HCT116 (cell line): ENCODE measurements at regions not wholly inside any gene's neighbourhood (a gene's known extent, or its start where the extent isn't known, plus 50 kb on each side); places are given as distances from the start of the nearest gene placed in this dataset.

Experiments used
- ATAC-seq: fragments of 200-7000 bp; cut with Tn5 transposase; 2 replicates; pipeline ENCODE4 v1.9.1; 2020; ENCODE audit warnings: mild to moderate bottlenecking, moderate library complexity
- BruUV-seq: library from RNA; stranded (reverse); fragments of 400-500 nt; replicated peaks from 2 replicates; lab custom pipeline; 2021; lab: Mats Ljungman, UMichigan
- CTCF ChIA-PET: fragments of 300-600 bp; sonication (Branson Sonifier 250); formaldehyde crosslinking; loops from one replicate; lab custom pipeline; 2021; ENCODE audit warnings: antibody characterized with exemption; lab: Charles Lee
- POLR2A ChIA-PET: fragments of 300-600, 350-600 bp; sonication (Branson Sonifier 250); formaldehyde crosslinking; loops from one replicate; lab custom pipeline; 2021; ENCODE audit warnings: antibody characterized with exemption; lab: Charles Lee
- RAD21 ChIA-PET, 2 experiments: fragments of 300-600 bp; sonication (Branson Sonifier 250); formaldehyde crosslinking; loops; one replicate each; lab custom pipeline; 2023; ENCODE audit warnings: low total read pairs in 2 of 2; ENCODE audit not compliant: uncharacterized antibody in 2 of 2, unreplicated experiment in 2 of 2, low non-redundant PET in 1 of 2; lab: Charles Lee
- DNase-seq: peaks from one replicate; pipeline ENCODE4 v3.0.0-alpha.2; 2010; ENCODE audit warnings: low read depth, low spot score
- H2AFZ ChIP-seq: fragments of 200-600 bp; shearing (Covaris generic), sonication (generic); 2 replicates; pipeline ENCODE4 v1.6.1; 2017; ENCODE audit warnings: low read depth, mixed run types, mixed read lengths, antibody characterized with exemption, low read length; ENCODE audit not compliant: poor library complexity, severe bottlenecking
- H3K27ac ChIP-seq: 2 replicates; pipeline ENCODE4 v1.5.1; 2012; ENCODE audit warnings: low read depth, low read length
- H3K27me3 ChIP-seq: fragments of 200-600 bp; sonication (generic); 2 replicates; pipeline ENCODE4 v1.6.1; 2016; ENCODE audit warnings: mixed run types, low read length, mixed read lengths; ENCODE audit not compliant: insufficient read depth
- H3K36me3 ChIP-seq, 2 experiments: fragments of 200-500 bp in 1 of 2; fragments of 200-600 bp in 1 of 2; sonication (Bioruptor generic) in 1 of 2; sonication (generic) in 1 of 2; 2 replicates each; pipeline versions ENCODE4 v1.5.1 to v1.6.1; 2014 to 2016; ENCODE audit warnings: low read length in 2 of 2, inconsistent platforms in 1 of 2, mixed read lengths in 1 of 2, mixed run types in 1 of 2; ENCODE audit not compliant: insufficient read depth in 2 of 2, control insufficient read depth in 1 of 2
- H3K4me1 ChIP-seq, 2 experiments: fragments of 200-600 bp in 1 of 2; sonication (generic) in 1 of 2; 2 replicates each; pipeline versions ENCODE4 v1.5.1 to v1.6.1; 2012 to 2017; ENCODE audit warnings: low read length in 2 of 2, inconsistent platforms in 1 of 2, mild to moderate bottlenecking in 1 of 2, mixed read lengths in 1 of 2, mixed run types in 1 of 2, moderate library complexity in 1 of 2; ENCODE audit not compliant: insufficient read depth in 2 of 2, control insufficient read depth in 1 of 2
- H3K4me2 ChIP-seq: fragments of 200-600 bp; sonication (generic); 2 replicates; pipeline ENCODE4 v1.6.1; 2017; ENCODE audit warnings: mixed run types, low read length, mixed read lengths
- H3K4me3 ChIP-seq, 2 experiments: fragments of 200-600 bp in 1 of 2; sonication (generic) in 1 of 2; replicated peaks in 1 of 2; 2 replicates each; pipeline ENCODE4 v1.5.1; 2011 to 2016; ENCODE audit warnings: low read length in 2 of 2, control low read depth in 1 of 2, low read depth in 1 of 2, mild to moderate bottlenecking in 1 of 2, mixed read lengths in 1 of 2, mixed run types in 1 of 2
- H3K79me2 ChIP-seq: fragments of 200-600 bp; sonication (generic); 2 replicates; pipeline ENCODE4 v1.6.1; 2017; ENCODE audit warnings: mild to moderate bottlenecking, mixed run types, low read length, moderate library complexity, mixed read lengths; ENCODE audit not compliant: insufficient read depth
- H3K9ac ChIP-seq: fragments of 200-600 bp; sonication (generic); 2 replicates; pipeline ENCODE4 v1.6.1; 2016; ENCODE audit warnings: low read length, mixed read lengths
- H3K9me2 ChIP-seq: fragments of 200-600 bp; sonication (generic), shearing (Covaris generic); 2 replicates; pipeline ENCODE4 v1.6.1; 2017; ENCODE audit warnings: mixed run types, mild to moderate bottlenecking, moderate library complexity; ENCODE audit not compliant: insufficient read depth
- H3K9me3 ChIP-seq, 2 experiments: fragments of 200-500 bp in 1 of 2; fragments of 200-600 bp in 1 of 2; sonication (Bioruptor generic) in 1 of 2; sonication (generic) in 1 of 2; 2 replicates each; pipeline ENCODE4 v1.6.1; 2014 to 2017; ENCODE audit warnings: low read length in 2 of 2, mixed read lengths in 2 of 2, inconsistent platforms in 1 of 2, low read depth in 1 of 2, mild to moderate bottlenecking in 1 of 2, mixed run types in 1 of 2, moderate library complexity in 1 of 2; ENCODE audit not compliant: control insufficient read depth in 1 of 2, insufficient read depth in 1 of 2
- H4K20me1 ChIP-seq: fragments of 200-600 bp; sonication (generic), shearing (Covaris generic); 2 replicates; pipeline ENCODE4 v1.6.1; 2017; ENCODE audit warnings: mixed run types, mild to moderate bottlenecking, moderate library complexity; ENCODE audit not compliant: insufficient read depth
- EGR1 ChIP-seq: IDR thresholded peaks from 2 replicates; pipeline ENCODE4 v1.6.1; 2012; ENCODE audit warnings: low read depth
- EZH2 ChIP-seq: fragments of 200-600 bp; sonication (generic); IDR thresholded peaks from 2 replicates; pipeline ENCODE4 v1.6.1; 2017; ENCODE audit warnings: antibody characterized with exemption, mixed run types
- MAX ChIP-seq: IDR thresholded peaks from 2 replicates; pipeline ENCODE4 v1.6.1; 2012
- SIN3A ChIP-seq: IDR thresholded peaks from 2 replicates; pipeline ENCODE4 v1.6.1; 2012; ENCODE audit warnings: low read depth
- SRF ChIP-seq: IDR thresholded peaks from 2 replicates; pipeline ENCODE4 v1.6.1; 2012; ENCODE audit warnings: low read depth
- TCF7L2 ChIP-seq: IDR thresholded peaks from 2 replicates; pipeline ENCODE4 v1.7.0; 2011; ENCODE audit warnings: borderline replicate concordance, inconsistent platforms; ENCODE audit not compliant: insufficient read depth, insufficient read length; ENCODE audit errors: extremely low read depth
- YY1 ChIP-seq: IDR thresholded peaks from 2 replicates; pipeline ENCODE4 v1.6.1; 2011; ENCODE audit warnings: low read length, low read depth, moderate library complexity, mild to moderate bottlenecking; ENCODE audit not compliant: insufficient replicate concordance; ENCODE audit errors: extremely low read depth
- ZNF274 ChIP-seq: fragments of 200-500 bp; sonication (Bioruptor generic); IDR thresholded peaks from 2 replicates; pipeline ENCODE4 v1.6.1; 2014; ENCODE audit warnings: mild to moderate bottlenecking, low read depth, low read length, inconsistent platforms
- intact Hi-C: fragments of 100-400 bp; cut with micrococcal nuclease; formaldehyde crosslinking; loops from 2 replicates; pipeline ENCODE4 v1.10.0; 2022
- TF ChIP-seq, protein P1 (sequence below): IDR thresholded peaks from 2 replicates; pipeline ENCODE4 v1.6.1; 2012
- TF ChIP-seq, protein P2 (sequence below): IDR thresholded peaks from 2 replicates; pipeline ENCODE4 v1.6.1; 2012; ENCODE audit warnings: low read depth
- TF ChIP-seq, protein P3 (sequence below), 3 experiments: fragments of 200-600 bp in 1 of 3; sonication (generic) in 1 of 3; IDR thresholded peaks in 2 of 3; conservative IDR thresholded peaks in 1 of 3; 2 replicates each; pipeline ENCODE4 v1.5.1; 2012 to 2017; ENCODE audit warnings: low read depth in 2 of 3, low read length in 2 of 3, antibody characterized with exemption in 1 of 3, borderline replicate concordance in 1 of 3, control low read depth in 1 of 3, mild to moderate bottlenecking in 1 of 3, mixed read lengths in 1 of 3, mixed run types in 1 of 3, moderate library complexity in 1 of 3; ENCODE audit not compliant: insufficient read depth in 1 of 3

- RAD21 ChIA-PET, result no interaction called here
- BruUV-seq, result no TSS peak
- Histone ChIP-seq H3K79me2 (no peaks in the 10 kb centered on the region), H3K4me3 (no peak overlapping the region), H3K9me3 (peaks cover 0 to 11% of the 10 kb centered on the region in 2 experiments; a peak in 2 of 4 replicates), H3K27ac (no peak overlapping the region), H2AFZ (no peak overlapping the region), H3K9ac (no peak overlapping the region), H3K36me3 (no peaks in the 10 kb centered on the region), H3K4me2 (no peak overlapping the region), H3K27me3 (no peaks in the 10 kb centered on the region), H4K20me1 (no peaks in the 10 kb centered on the region), H3K9me2 (no peaks in the 10 kb centered on the region), H3K4me1 (no peaks in the 10 kb centered on the region)
- ATAC-seq (no peak), DNase-seq (no peak)
- CTCF ChIA-PET, result no interaction called here
- intact Hi-C loops, result no loop called here
- TF ChIP-seq, protein P1, sequence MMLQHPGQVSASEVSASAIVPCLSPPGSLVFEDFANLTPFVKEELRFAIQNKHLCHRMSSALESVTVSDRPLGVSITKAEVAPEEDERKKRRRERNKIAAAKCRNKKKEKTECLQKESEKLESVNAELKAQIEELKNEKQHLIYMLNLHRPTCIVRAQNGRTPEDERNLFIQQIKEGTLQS, result no peak
- POLR2A ChIA-PET, result no interaction called here
These were observed 545.8 kb upstream of the CDH10 start for GRCh38 chr5:25190521-25191000.

DNA sequence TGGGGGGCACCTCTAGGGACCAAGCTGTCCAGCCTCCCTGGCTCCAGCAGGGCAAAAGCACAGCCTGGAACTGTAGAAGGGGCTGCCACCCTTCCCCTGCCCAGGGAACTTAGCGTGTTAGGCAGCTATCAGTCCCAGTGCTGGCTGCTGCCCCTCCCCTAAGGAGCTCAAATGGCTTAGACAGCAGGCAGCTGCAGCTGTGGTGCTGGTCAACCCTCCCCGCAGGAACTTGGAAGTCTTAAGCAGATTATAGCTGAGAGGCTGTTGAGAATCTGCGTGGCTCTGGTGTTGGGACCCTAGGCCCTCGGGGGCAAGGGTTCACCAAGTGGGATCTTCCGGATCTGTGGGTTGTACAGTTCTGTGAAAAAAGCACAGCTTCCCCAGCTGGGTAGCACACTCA is 536.5 kb upstream of the CDH10 start:
- no peak overlapping the region for H3K4me3 ChIP-seq
- CTCF ChIA-PET, result no interaction called here
- no peak for TF ChIP-seq YY1
- TF ChIP-seq, protein P2, sequence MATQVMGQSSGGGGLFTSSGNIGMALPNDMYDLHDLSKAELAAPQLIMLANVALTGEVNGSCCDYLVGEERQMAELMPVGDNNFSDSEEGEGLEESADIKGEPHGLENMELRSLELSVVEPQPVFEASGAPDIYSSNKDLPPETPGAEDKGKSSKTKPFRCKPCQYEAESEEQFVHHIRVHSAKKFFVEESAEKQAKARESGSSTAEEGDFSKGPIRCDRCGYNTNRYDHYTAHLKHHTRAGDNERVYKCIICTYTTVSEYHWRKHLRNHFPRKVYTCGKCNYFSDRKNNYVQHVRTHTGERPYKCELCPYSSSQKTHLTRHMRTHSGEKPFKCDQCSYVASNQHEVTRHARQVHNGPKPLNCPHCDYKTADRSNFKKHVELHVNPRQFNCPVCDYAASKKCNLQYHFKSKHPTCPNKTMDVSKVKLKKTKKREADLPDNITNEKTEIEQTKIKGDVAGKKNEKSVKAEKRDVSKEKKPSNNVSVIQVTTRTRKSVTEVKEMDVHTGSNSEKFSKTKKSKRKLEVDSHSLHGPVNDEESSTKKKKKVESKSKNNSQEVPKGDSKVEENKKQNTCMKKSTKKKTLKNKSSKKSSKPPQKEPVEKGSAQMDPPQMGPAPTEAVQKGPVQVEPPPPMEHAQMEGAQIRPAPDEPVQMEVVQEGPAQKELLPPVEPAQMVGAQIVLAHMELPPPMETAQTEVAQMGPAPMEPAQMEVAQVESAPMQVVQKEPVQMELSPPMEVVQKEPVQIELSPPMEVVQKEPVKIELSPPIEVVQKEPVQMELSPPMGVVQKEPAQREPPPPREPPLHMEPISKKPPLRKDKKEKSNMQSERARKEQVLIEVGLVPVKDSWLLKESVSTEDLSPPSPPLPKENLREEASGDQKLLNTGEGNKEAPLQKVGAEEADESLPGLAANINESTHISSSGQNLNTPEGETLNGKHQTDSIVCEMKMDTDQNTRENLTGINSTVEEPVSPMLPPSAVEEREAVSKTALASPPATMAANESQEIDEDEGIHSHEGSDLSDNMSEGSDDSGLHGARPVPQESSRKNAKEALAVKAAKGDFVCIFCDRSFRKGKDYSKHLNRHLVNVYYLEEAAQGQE, result no peak
- TF ChIP-seq EGR1, result no peak
- TF ChIP-seq SRF, result no peak
- TF ChIP-seq EZH2, result no peak
- no peak for TF ChIP-seq MAX
- TF ChIP-seq SIN3A, result no peak
- TF ChIP-seq TCF7L2, result no peak
- no peak for TF ChIP-seq ZNF274
- TF ChIP-seq, protein P3, sequence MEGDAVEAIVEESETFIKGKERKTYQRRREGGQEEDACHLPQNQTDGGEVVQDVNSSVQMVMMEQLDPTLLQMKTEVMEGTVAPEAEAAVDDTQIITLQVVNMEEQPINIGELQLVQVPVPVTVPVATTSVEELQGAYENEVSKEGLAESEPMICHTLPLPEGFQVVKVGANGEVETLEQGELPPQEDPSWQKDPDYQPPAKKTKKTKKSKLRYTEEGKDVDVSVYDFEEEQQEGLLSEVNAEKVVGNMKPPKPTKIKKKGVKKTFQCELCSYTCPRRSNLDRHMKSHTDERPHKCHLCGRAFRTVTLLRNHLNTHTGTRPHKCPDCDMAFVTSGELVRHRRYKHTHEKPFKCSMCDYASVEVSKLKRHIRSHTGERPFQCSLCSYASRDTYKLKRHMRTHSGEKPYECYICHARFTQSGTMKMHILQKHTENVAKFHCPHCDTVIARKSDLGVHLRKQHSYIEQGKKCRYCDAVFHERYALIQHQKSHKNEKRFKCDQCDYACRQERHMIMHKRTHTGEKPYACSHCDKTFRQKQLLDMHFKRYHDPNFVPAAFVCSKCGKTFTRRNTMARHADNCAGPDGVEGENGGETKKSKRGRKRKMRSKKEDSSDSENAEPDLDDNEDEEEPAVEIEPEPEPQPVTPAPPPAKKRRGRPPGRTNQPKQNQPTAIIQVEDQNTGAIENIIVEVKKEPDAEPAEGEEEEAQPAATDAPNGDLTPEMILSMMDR (IDR thresholded peaks at IDR 0.05 in 2 of 3, conservative IDR thresholded peaks at IDR 0.05 in 1 of 3; ENCODE audit: borderline replicate concordance in 1 of 3, insufficient read depth in 1 of 3, low read depth in 2 of 3, low read length in 2 of 3), result no peak

More for the DNA sequence above, 536.5 kb upstream of the CDH10 start:
- ChIA-PET POLR2A (no interaction called here), RAD21 (no interaction called here)
- Histone ChIP-seq H3K79me2 (no peaks in the 10 kb centered on the region), H4K20me1 (no peaks in the 10 kb centered on the region), H3K4me1 (no peaks in the 10 kb centered on the region), H2AFZ (no peak overlapping the region), H3K27me3 (no peaks in the 10 kb centered on the region), H3K9me3 (peaks cover 0 to 7% of the 10 kb centered on the region in 2 experiments; a peak in 2 of 4 replicates), H3K27ac (no peak overlapping the region), H3K9me2 (no peaks in the 10 kb centered on the region), H3K36me3 (no peaks in the 10 kb centered on the region), H3K4me2 (no peak overlapping the region), H3K9ac (no peak overlapping the region)
- no peak for DNase-seq
- no peak for ATAC-seq
- no TSS peak for BruUV-seq
- intact Hi-C loops, result no loop called here
